ENCODE measurements at regions not wholly inside any gene's neighbourhood (a gene's known extent, or its start where the extent isn't known, plus 50 kb on each side); places are given as distances from the start of the nearest gene placed in this dataset.

DNA sequence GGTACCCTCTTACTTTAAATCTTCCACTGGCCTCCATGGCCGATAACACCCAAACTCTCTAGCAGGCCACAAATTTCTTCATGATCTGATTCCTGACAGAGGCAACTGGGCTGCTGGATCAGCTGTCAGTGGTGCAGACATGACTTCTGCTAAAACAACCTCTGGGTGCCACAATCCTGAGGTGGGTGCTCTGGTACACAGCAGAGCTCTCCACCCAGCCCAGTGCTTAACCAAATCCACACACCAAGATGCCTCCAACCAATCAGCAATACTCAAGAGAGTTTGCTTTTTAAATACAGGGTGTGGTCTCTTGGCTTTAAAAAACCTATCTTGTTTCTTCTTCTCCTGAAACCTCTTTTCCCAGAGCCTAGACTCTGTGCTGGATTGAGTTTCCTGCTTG is 126.6 kb upstream of the SPACA1 start:
- TF ChIP-seq EZH2 (IDR thresholded peaks at IDR 0.05; ENCODE audit: borderline replicate concordance, low read depth, low read length, poor library complexity, severe bottlenecking): no peak
- TF ChIP-seq, protein P1, sequence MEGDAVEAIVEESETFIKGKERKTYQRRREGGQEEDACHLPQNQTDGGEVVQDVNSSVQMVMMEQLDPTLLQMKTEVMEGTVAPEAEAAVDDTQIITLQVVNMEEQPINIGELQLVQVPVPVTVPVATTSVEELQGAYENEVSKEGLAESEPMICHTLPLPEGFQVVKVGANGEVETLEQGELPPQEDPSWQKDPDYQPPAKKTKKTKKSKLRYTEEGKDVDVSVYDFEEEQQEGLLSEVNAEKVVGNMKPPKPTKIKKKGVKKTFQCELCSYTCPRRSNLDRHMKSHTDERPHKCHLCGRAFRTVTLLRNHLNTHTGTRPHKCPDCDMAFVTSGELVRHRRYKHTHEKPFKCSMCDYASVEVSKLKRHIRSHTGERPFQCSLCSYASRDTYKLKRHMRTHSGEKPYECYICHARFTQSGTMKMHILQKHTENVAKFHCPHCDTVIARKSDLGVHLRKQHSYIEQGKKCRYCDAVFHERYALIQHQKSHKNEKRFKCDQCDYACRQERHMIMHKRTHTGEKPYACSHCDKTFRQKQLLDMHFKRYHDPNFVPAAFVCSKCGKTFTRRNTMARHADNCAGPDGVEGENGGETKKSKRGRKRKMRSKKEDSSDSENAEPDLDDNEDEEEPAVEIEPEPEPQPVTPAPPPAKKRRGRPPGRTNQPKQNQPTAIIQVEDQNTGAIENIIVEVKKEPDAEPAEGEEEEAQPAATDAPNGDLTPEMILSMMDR (conservative IDR thresholded peaks at IDR 0.05; ENCODE audit: low read depth, low read length): no peak
